NCI-H2196 (cell line): ENCODE measurements at regions not wholly inside any gene's neighbourhood (a gene's known extent, or its start where the extent isn't known, plus 50 kb on each side); places are given as distances from the start of the nearest gene placed in this dataset.
"Not testable (repeated sequence)": the region's sequence is repeated elsewhere in the genome, so short reads cannot be mapped to it uniquely, and the experiment has no call there.

ENCODE experiments used
- DNase-seq: peaks from one replicate; lab custom pipeline; 2025; ENCODE audit not compliant: unreplicated experiment; lab: John Stamatoyannopoulos, UW

GRCh38 chr7:130789436-130789835, 55.4 kb upstream of the KLF14 start:
- DNase-seq: no peak

GRCh38 chr7:130791746-130792145, 57.7 kb upstream of the KLF14 start:
- no peak for DNase-seq

- DNase-seq: no peak
These were observed 60.0 kb upstream of the KLF14 start for GRCh38 chr7:130793855-130794618.

- DNase-seq: no peak
These were observed 60.6 kb upstream of the KLF14 start for GRCh38 chr7:130794619-130794922.

- not testable (repeated sequence) for DNase-seq
These were observed 62.4 kb upstream of the KLF14 start for GRCh38 chr7:130796425-130796824.

GRCh38 chr7:130803127-130803526, 69.1 kb upstream of the KLF14 start:
- no peak for DNase-seq

- DNase-seq: no peak
These were observed 70.2 kb upstream of the KLF14 start for GRCh38 chr7:130804220-130804619.

- DNase-seq: not testable (repeated sequence)
These were observed 78.8 kb upstream of the KLF14 start for GRCh38 chr7:130812819-130813218.

- DNase-seq: peak; percentile 10
These were observed 80.8 kb upstream of the KLF14 start for GRCh38 chr7:130814778-130815335.

GRCh38 chr7:130818056-130818455, 84.0 kb upstream of the KLF14 start:
- DNase-seq: no peak

- no peak for DNase-seq
These were observed 87.9 kb upstream of the KLF14 start for GRCh38 chr7:130821864-130822263.

GRCh38 chr7:130822642-130823041, 88.6 kb upstream of the KLF14 start:
- no peak for DNase-seq

- no peak for DNase-seq
These were observed 89.1 kb upstream of the KLF14 start for GRCh38 chr7:130823060-130823459.

- DNase-seq: no peak
These were observed 91.8 kb upstream of the KLF14 start for GRCh38 chr7:130825819-130826218.

- DNase-seq: no peak
These were observed 95.4 kb upstream of the KLF14 start for GRCh38 chr7:130829415-130829814.

GRCh38 chr7:130831322-130831721, 97.3 kb upstream of the KLF14 start:
- no peak for DNase-seq

- peak; percentile 27 for DNase-seq
These were observed 97.9 kb upstream of the KLF14 start for GRCh38 chr7:130831817-130832481.

GRCh38 chr7:130838738-130839137, 104.7 kb upstream of the KLF14 start:
- no peak for DNase-seq

- no peak for DNase-seq
These were observed 106.6 kb upstream of the KLF14 start for GRCh38 chr7:130840599-130840998.

- no peak for DNase-seq
These were observed 107.4 kb upstream of the KLF14 start for GRCh38 chr7:130841416-130841815.

- DNase-seq: no peak
These were observed 109.7 kb upstream of the KLF14 start for GRCh38 chr7:130843703-130844102.

GRCh38 chr7:130844811-130845580, 111.0 kb upstream of the KLF14 start:
- DNase-seq: no peak
